ENCODE measurements at regions not wholly inside any gene's neighbourhood (a gene's known extent, or its start where the extent isn't known, plus 50 kb on each side); places are given as distances from the start of the nearest gene placed in this dataset.

GRCh38 chr16:75948886-75949285, 222.6 kb upstream of the CPHXL start:
- TF ChIP-seq EP300 (IDR thresholded peaks at IDR 0.05) (no peak), CTCF (IDR thresholded peaks at IDR 0.05) (no peak), POLR2A (IDR thresholded peaks at IDR 0.05) (no peak)

Measured in sigmoid colon (tissue), 4 donors.